ENCODE measurements at regions not wholly inside any gene's neighbourhood (a gene's known extent, or its start where the extent isn't known, plus 50 kb on each side); places are given as distances from the start of the nearest gene placed in this dataset.
A peak's percentile ranks its signal among the peaks of the same experiment; 100 is the strongest.

GRCh38 chr1:204736836-204737235, 51.3 kb upstream of the LRRN2 start:
- DNase-seq: no peak

- no peak for DNase-seq
Observed at GRCh38 chr1:204738506-204738905, 53.0 kb upstream of the LRRN2 start.

GRCh38 chr1:204740354-204740753, 54.8 kb upstream of the LRRN2 start:
- DNase-seq: no peak

GRCh38 chr1:204741440-204741839, 55.9 kb upstream of the LRRN2 start:
- DNase-seq: no peak

GRCh38 chr1:204742676-204743251, 57.2 kb upstream of the LRRN2 start:
- no peak for DNase-seq

- no peak for DNase-seq
Observed at GRCh38 chr1:204744107-204744779, 58.7 kb upstream of the LRRN2 start.

GRCh38 chr1:204746838-204747442, 61.4 kb upstream of the LRRN2 start:
- DNase-seq: peak; percentile 44

GRCh38 chr1:204751480-204751879, 65.9 kb upstream of the LRRN2 start:
- DNase-seq: no peak

GRCh38 chr1:204751883-204752687, 66.5 kb upstream of the LRRN2 start:
- no peak for DNase-seq

- DNase-seq: no peak
Observed at GRCh38 chr1:204752688-204753040, 67.1 kb upstream of the LRRN2 start.

- DNase-seq: no peak
Observed at GRCh38 chr1:204754821-204755220, 69.3 kb upstream of the LRRN2 start.

- DNase-seq: no peak
Observed at GRCh38 chr1:204756349-204756748, 70.8 kb upstream of the LRRN2 start.

GRCh38 chr1:204756811-204757210, 71.3 kb upstream of the LRRN2 start:
- DNase-seq: no peak

GRCh38 chr1:204758601-204759000, 73.1 kb upstream of the LRRN2 start:
- no peak for DNase-seq

- DNase-seq: no peak
Observed at GRCh38 chr1:204760350-204760749, 74.8 kb upstream of the LRRN2 start.

- no peak for DNase-seq
Observed at GRCh38 chr1:204760757-204761156, 75.2 kb upstream of the LRRN2 start.

- DNase-seq: peak; percentile 56
Observed at GRCh38 chr1:204763773-204764427, 78.4 kb upstream of the LRRN2 start.

- DNase-seq: no peak
Observed at GRCh38 chr1:204769997-204770396, 84.5 kb upstream of the LRRN2 start.

GRCh38 chr1:204771358-204771757, 85.8 kb upstream of the LRRN2 start:
- no peak for DNase-seq

- no peak for DNase-seq
Observed at GRCh38 chr1:204773246-204773645, 87.7 kb upstream of the LRRN2 start.

- no peak for DNase-seq
Observed at GRCh38 chr1:204775546-204775945, 90.0 kb upstream of the LRRN2 start.

GRCh38 chr1:204777591-204777990, 92.1 kb upstream of the LRRN2 start:
- DNase-seq: no peak

- DNase-seq: no peak
Observed at GRCh38 chr1:204780630-204781029, 90.0 kb upstream of the NFASC start.

Data from activated gamma-delta T cell treated with Interleukin-2 at 50 U/mL for 16 hours (primary cell).